EL (cell line): ENCODE measurements at regions not wholly inside any gene's neighbourhood (a gene's known extent, or its start where the extent isn't known, plus 50 kb on each side); places are given as distances from the start of the nearest gene placed in this dataset.

ENCODE experiments used
- DNase-seq: peaks from one replicate; pipeline ENCODE4 v3.0.0-alpha.2; 2016

DNA sequence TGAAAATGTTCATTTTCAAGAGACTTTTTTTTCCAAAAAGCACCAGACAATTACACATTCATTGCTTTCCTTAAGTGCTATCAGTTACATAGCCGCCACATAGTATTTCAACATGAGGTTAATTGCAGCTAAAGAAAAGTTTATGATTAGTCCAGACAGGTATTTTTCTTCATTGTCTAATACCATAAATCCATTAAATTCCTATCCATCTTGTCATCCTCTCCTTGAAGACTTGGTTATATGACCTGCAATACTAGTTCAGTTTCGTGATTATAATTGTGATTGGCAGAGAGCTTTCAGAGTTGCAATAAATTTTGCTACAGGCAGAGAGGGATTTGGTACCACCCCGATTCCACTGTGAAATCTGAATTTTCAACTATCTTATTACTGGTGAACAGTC lies 437.7 kb downstream of the GPATCH2 start:
- DNase-seq = no peak

DNA sequence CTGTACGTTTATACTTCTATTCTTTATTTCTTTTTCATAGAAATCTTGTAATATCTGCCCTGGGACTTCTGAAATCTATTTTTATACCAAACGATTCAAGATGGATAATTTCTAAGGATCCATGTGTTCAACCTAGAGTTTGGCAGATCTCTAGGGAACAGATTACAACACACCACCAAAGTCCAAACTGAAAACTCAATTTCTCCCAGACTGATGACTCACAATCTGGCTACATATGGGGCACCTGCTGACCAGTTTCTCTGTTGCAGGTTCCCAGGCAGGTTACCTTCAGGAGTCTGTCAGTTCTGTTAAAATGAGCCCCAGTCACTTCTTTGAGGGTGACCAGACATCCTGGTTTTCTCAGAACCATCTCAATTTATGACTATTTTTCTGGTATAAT lies 439.4 kb downstream of the GPATCH2 start:
- DNase-seq = no peak

GRCh38 chr1:217190359-217190758 lies 440.5 kb downstream of the GPATCH2 start:
- no peak for DNase-seq

DNA sequence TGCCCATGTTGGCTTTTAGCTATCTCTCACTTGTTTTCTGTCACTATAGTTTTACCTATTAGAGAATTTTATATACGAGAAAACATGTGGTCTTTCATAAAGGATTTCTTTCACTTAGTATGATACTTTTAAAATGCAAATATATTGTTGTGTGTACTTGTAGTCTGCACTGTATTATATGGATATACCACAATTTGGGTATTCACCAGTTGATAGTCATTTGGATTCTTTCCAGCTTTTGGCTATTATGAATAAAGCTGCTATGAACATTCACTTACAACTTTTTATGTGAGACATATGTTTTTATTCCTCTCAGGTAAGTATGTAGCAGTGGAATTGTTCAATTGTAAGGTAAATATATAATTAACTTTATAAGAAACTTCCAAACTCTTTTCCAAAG lies 441.5 kb downstream of the GPATCH2 start:
- no peak for DNase-seq

DNA sequence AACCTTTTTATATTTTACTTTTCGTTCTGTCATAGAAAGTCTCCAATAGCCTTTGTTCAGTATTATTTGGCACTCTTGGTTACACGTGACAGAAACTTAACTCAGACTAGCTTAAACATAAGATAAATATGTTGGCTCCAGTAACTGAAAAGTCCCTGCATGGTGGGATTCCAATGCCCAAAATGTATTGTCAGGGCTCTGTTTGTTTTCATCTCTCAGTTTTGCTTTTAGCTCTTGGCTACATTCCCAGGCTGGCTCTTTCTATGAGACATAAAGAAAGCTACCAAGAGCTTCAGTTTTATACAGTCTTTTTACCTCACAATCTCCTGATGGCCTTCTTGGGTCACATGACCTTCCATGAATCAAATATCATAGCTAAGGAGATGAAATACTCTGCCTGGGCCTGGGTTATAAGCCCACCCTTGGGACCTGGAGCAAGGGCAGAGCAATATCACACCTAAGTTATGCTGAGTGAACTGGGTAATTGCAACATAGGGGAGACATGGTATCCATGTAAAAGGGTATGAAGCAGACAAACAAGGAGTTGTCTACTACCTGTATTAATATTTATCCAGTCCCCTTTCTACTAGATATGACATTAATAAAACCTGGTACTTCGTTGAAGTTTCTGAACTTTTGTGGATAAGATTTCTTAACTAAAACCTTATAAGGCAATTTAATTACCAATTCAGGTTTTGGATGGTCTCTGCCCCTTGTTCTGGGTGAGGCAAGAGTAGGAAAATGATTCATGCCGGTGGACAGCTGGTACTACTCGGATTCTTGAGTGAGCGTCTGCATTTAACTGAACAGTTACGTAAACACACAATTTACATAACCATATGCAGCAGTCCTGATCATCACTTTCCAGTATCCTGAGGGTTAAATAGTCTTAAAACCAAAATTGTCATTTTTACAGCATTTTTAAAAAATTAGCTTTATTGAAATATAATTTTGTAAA lies 442.3 kb downstream of the GPATCH2 start:
- peak; percentile 8 for DNase-seq

DNA sequence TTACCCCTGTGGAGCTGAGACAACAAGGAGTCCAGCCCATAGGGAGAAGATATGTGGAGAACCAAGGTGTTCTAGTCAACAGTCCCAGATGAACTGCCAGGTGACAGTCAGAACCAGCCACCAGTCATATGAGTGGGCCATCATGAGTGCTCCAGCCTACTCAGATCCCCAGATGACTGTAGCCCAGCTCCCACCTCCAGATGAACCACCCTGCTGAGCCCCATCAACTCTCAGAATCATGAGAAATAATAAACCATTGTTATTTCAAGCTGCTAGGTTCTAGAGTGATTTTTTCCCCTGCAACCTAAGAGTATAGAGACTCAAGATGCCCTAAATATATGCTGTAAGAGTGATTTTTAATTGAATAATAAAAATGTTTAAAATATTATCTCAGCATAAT lies 444.2 kb downstream of the GPATCH2 start:
- DNase-seq = no peak

DNA sequence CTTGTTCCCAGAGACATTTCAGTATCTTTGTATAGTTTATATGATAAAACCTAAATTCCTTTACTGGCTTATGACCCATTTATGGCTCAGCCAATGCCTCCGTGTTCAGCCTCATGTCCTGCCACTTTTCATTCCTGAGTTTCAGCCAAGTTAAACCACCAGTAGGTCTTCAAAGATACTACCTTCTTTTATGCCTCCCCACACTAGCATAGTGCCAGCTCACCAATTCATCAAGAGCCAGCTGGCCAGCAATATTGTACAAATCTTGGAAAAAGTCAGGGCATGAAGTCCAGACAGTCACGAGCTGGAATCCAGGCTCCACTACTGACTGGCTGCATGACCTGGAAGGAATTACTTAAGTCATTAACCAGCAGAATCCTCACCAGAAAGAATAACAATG lies 446.0 kb downstream of the GPATCH2 start:
- DNase-seq = no peak

- no peak for DNase-seq
These were observed 447.9 kb downstream of the GPATCH2 start for GRCh38 chr1:217182992-217183391.

GRCh38 chr1:217181756-217182155 lies 449.1 kb downstream of the GPATCH2 start:
- DNase-seq = no peak

- no peak for DNase-seq
These were observed 449.6 kb downstream of the GPATCH2 start for GRCh38 chr1:217181176-217181746.

DNA sequence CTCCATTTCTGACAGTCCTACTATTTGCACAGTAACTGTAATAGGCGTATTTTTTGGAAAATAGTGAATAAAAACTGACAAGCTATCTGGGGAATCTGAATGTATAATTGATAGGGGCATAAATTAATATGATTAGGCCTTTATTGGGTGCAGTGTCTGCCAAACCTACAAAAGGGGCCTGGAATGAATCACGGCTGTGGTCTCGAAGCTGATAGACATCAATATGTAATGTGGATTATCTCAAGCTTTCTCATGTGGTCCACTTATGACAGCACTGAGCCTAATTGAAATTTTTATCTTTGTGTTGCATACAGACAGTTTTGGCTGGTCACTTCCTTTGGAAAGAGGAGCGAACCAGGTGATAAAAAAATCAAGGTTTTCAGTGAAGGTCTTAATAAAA lies 450.4 kb downstream of the GPATCH2 start:
- DNase-seq = no peak

DNA sequence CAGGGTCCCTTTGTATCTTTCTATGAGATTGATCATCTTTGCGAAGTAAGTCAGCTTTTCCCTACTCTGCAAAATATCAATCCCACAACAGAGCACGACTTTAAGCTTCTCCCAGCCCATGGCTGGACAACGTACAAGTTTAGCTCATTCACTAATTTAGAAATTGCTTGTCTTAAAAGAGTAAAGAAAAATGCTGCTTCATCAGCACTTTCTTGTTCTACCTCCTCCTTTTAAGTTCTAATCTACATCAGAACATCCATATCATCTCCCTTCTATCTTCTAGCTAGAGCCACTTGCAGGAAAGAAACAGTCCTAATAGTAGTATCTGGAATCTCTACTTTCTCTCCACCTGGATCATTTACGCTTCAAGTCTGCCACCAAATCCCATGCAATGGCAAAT lies 441.2 kb upstream of the ESRRG start:
- DNase-seq = no peak

DNA sequence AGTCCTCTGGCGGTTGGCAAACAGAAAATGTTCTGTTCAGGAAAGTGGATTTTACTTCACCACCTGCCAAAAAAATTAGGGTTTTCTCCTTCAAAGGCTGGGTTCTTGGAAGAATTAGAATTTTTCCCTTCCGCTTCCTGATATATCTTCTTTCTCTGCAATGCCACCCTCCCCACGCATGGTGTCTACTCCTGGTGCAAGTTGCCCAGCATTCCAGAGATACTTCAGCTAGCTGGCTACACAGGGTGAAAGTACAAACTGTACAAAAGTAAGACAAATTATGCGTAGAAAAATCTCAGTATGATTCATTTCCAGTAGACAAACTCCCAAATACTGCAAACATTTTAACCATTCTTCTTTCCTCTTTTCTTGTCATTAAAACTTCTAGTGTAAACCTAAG lies 430.1 kb upstream of the ESRRG start:
- no peak for DNase-seq

- DNase-seq = no peak
These were observed 427.1 kb upstream of the ESRRG start for GRCh38 chr1:217150366-217150765.

GRCh38 chr1:217149791-217150190 lies 426.6 kb upstream of the ESRRG start:
- no peak for DNase-seq

- DNase-seq = no peak
These were observed 418.5 kb upstream of the ESRRG start for GRCh38 chr1:217141711-217142110.

DNA sequence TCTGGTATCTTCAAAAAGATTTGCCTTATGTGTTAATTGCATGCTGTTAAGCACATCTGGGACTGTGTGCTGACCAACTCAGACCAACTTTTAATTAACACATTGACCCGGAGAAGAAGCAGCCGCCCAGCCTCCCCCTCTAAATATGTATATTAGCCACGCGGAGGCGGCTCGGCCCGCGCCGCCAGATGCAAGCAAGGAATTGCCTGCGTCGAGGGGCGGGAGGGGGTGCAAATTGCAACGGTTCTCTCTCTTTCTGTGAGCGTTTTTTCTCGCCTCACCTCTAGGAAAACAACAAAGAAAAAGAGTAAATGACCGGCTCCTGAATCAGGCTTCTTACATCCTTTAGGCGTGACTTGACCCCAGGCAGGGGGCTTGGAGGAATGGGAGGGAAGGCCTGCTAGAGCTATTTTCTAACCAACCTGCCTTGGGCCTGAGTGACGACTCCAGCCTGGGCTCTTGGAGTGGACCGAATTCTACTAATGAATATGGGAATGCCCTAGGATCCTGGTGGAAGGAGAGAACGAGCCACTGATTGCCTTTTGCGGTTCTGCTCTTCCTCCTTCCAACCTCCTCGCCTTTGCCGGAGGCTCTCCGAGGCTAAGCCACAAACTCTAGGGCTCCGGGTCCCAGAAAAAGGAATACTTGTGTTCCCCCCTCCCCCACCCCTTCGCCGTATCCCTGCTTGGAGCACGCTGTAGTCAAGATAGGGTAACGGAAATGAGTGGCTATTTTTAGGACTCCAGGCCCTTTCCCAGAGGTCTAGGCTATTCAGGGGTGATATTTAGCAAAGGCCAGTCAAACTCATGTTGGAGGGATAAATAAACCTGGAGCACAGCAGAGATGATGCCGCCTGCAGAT lies 417.0 kb upstream of the ESRRG start:
- DNase-seq = no peak

DNA sequence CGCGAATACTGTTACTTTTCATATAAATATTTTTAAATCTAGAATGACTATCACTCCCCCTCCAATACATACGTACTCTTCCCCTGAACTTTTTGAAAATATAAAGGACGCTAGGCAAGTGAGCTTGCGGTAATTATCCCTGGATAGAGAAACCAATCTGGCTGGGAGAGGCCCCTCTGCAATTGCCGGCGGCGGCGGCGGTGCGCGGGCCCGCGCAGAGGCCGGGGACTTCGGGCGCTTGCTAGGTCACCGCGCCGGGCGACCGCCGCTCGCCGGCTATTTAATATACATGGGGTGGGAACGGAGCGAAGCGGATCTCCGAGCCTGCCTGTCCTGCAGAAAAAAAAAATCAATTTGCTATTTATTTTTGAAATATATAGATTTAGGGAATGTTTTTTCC lies 416.3 kb upstream of the ESRRG start:
- no peak for DNase-seq

DNA sequence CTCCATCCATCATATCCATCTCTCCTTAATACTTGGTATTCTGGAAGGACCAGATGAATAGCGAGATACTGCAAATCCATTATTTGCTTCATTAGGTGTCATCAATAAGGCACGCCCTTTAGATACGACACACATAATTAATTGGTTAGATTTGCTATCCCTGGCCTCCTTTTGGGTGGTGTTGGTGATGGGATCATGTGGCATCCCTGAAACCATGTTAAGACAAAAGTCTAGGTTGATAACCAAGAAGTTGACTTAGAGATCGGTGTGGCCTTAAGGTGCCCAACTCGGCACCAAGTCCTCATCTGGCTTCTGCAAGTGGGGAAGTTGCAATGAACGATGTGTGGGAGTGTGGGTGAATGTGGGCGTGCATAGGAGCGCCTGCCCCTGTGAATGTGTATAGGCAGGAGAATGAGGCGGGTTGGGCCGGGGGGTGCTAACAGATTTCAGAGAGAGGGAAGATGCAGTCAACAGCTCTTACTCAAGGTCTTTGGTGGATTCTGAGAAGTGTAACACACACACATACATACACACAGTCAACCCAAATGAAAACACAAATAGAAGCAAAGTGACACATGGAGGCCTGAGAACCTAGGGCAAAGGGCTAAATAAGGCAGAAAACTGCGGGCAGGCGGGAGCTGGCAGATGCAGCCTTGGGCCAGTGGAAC lies 415.7 kb upstream of the ESRRG start:
- DNase-seq = no peak

- no peak for DNase-seq
These were observed 415.0 kb upstream of the ESRRG start for GRCh38 chr1:217138173-217138765.

DNA sequence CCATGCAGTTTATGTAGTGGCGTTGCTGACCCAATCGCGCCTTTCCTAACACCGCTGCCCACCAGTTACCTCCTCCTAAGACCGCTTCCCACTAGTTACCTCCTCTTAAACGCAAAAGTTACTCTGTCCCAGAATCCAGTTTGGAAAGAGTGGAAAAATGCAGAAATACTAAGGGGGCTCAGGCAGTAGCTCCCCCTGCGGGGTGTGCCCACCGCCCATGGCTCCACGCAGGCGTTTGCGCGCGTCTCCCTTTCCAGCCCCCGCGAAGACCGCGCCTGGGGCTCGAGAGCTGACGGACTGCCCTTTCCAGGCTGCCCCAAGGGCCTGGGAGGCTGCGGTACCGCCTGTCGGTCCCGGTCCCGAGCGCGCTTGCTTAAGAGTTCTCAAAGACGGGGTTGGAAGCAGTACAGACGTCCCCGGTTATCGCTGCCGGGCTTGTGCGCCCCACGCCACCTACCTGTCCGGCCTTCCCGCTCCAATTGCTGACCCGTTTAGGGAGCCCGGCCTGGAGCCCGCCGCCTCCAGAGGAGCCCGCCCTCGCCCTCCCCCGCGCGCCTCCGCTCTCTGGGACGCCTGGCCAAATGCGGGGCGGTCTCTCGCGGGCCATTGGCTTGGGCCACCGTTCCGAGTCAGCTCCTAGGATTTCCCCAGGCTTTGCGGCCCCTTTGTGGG lies 414.1 kb upstream of the ESRRG start:
- no peak for DNase-seq

DNA sequence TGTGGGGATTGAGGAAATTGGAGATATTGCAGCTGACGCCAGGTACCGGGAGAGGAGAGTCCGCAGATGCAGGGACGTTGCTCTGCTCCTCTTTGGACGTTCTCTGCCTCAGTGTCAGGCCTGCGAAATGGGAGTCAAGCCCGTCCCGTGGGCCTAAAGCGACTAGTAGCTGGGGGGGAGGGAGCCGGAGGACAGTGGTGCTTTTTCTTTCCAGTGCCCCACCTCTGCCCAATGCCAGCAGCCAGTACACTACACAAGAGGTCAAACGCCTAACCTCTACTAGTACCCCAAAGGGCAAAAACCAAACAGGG lies 413.6 kb upstream of the ESRRG start:
- DNase-seq = no peak
